H9 (cell line): ENCODE measurements at regions not wholly inside any gene's neighbourhood (a gene's known extent, or its start where the extent isn't known, plus 50 kb on each side); places are given as distances from the start of the nearest gene placed in this dataset.

Source experiments
- DNase-seq: peaks from one replicate; pipeline ENCODE4 v3.0.0-alpha.2; 2017
- H2AFZ ChIP-seq: one replicate; pipeline ENCODE4 v1.6.1; 2013; ENCODE audit warnings: mild to moderate bottlenecking, low read length, control low read depth, moderate library complexity
- H2AK5ac ChIP-seq: 2 replicates; pipeline ENCODE4 v1.6.1; 2013; ENCODE audit warnings: low read length, control low read depth, mixed read lengths; ENCODE audit not compliant: insufficient read length
- H2BK120ac ChIP-seq: one replicate; pipeline ENCODE4 v1.6.1; 2013; ENCODE audit warnings: low read depth, mild to moderate bottlenecking, low read length, control low read depth, inconsistent platforms; ENCODE audit not compliant: poor library complexity, severe bottlenecking
- H2BK12ac ChIP-seq: 2 replicates; pipeline ENCODE4 v1.6.1; 2013; ENCODE audit warnings: low read length, control low read depth, mixed read lengths, low read depth; ENCODE audit not compliant: insufficient read length
- H2BK15ac ChIP-seq: 2 replicates; pipeline ENCODE4 v1.6.1; 2013; ENCODE audit warnings: low read depth, low read length, control low read depth
- H2BK20ac ChIP-seq: one replicate; pipeline ENCODE4 v1.6.1; 2013; ENCODE audit warnings: low read depth, mild to moderate bottlenecking, low read length, control low read depth, inconsistent platforms; ENCODE audit not compliant: poor library complexity, severe bottlenecking
- H2BK5ac ChIP-seq: 2 replicates; pipeline ENCODE4 v1.6.1; 2013; ENCODE audit warnings: low read length, control low read depth, mixed read lengths; ENCODE audit not compliant: insufficient read length
- H3K14ac ChIP-seq: 2 replicates; pipeline ENCODE4 v1.6.1; 2013; ENCODE audit warnings: low read length, control low read depth; ENCODE audit not compliant: insufficient read depth
- H3K18ac ChIP-seq: 2 replicates; pipeline ENCODE4 v1.6.1; 2013; ENCODE audit warnings: low read depth, mild to moderate bottlenecking, mixed read lengths, low read length, control low read depth; ENCODE audit not compliant: insufficient read length
- H3K23ac ChIP-seq: 2 replicates; pipeline ENCODE4 v1.6.1; 2013; ENCODE audit warnings: low read length, control low read depth, mixed read lengths, low read depth; ENCODE audit not compliant: insufficient read length
- H3K23me2 ChIP-seq: 2 replicates; pipeline ENCODE4 v1.6.1; 2013; ENCODE audit warnings: low read depth, mild to moderate bottlenecking, mixed read lengths, low read length, control low read depth; ENCODE audit not compliant: insufficient read length, poor library complexity, severe bottlenecking
- H3K27ac ChIP-seq: 2 replicates; pipeline ENCODE4 v1.5.1; 2013; ENCODE audit warnings: low read length, control low read depth, mixed read lengths, low read depth; ENCODE audit not compliant: insufficient read length
- H3K27me3 ChIP-seq: 2 replicates; pipeline ENCODE4 v1.6.1; 2013; ENCODE audit warnings: low read length, control low read depth, inconsistent platforms; ENCODE audit not compliant: insufficient read depth
- H3K4ac ChIP-seq: 2 replicates; pipeline ENCODE4 v1.6.1; 2013; ENCODE audit warnings: low read depth, mild to moderate bottlenecking, control low read depth, inconsistent platforms, low read length, moderate library complexity
- H3K4me1 ChIP-seq: 2 replicates; pipeline ENCODE4 v1.6.1; 2013; ENCODE audit warnings: low read length, control low read depth, inconsistent platforms; ENCODE audit not compliant: insufficient read depth
- H3K4me2 ChIP-seq: 2 replicates; pipeline ENCODE4 v1.6.1; 2013; ENCODE audit warnings: low read length, control low read depth, mixed read lengths; ENCODE audit not compliant: insufficient read length, insufficient read depth
- H3K56ac ChIP-seq: 2 replicates; pipeline ENCODE4 v1.6.1; 2013; ENCODE audit warnings: low read depth, mild to moderate bottlenecking, mixed read lengths, low read length, control low read depth; ENCODE audit not compliant: insufficient read length
- H3K79me1 ChIP-seq: 2 replicates; pipeline ENCODE4 v1.6.1; 2013; ENCODE audit warnings: low read depth, mild to moderate bottlenecking, moderate library complexity, low read length, control low read depth, inconsistent platforms; ENCODE audit not compliant: insufficient read depth, poor library complexity, severe bottlenecking
- H3K79me2 ChIP-seq: 2 replicates; pipeline ENCODE4 v1.6.1; 2013; ENCODE audit warnings: low read length, control low read depth, inconsistent platforms; ENCODE audit not compliant: insufficient read depth
- H3K9ac ChIP-seq: 2 replicates; pipeline ENCODE4 v1.6.1; 2013; ENCODE audit warnings: low read length, control low read depth, mixed read lengths; ENCODE audit not compliant: insufficient read length; ENCODE audit errors: extremely low read depth
- H3K9me3 ChIP-seq: one replicate; pipeline ENCODE4 v1.6.1; 2013; ENCODE audit warnings: low read depth, low read length, inconsistent platforms; ENCODE audit not compliant: control insufficient read depth
- H3T11ph ChIP-seq: one replicate; pipeline ENCODE4 v1.6.1; 2013; ENCODE audit warnings: mild to moderate bottlenecking, low read length, control low read depth, inconsistent platforms
- H4K20me1 ChIP-seq: one replicate; pipeline ENCODE4 v1.6.1; 2013; ENCODE audit not compliant: control insufficient read depth, insufficient read length, insufficient read depth
- H4K5ac ChIP-seq: 2 replicates; pipeline ENCODE4 v1.6.1; 2013; ENCODE audit warnings: low read depth, mild to moderate bottlenecking, mixed read lengths, low read length, control low read depth; ENCODE audit not compliant: insufficient read length
- H4K8ac ChIP-seq: replicated peaks from 2 replicates; pipeline ENCODE4 v1.6.1; 2013; ENCODE audit warnings: low read length, control low read depth, mixed read lengths, low read depth; ENCODE audit not compliant: insufficient read length
- H4K91ac ChIP-seq: 2 replicates; pipeline ENCODE4 v1.6.1; 2013; ENCODE audit warnings: low read depth, mild to moderate bottlenecking, moderate library complexity, mixed read lengths, low read length, control low read depth; ENCODE audit not compliant: insufficient read length
- H3K27ac Mint-ChIP-seq, 3 experiments: 2 replicates in 2 of 3; 3 replicates in 1 of 3; pipeline ENCODE4 v1.8.0; 2020 to 2021; ENCODE audit warnings: mixed read lengths in 3 of 3, mild to moderate bottlenecking in 1 of 3, moderate library complexity in 1 of 3
- H3K27me3 Mint-ChIP-seq: 2 replicates; pipeline ENCODE4 v1.8.0; 2021; ENCODE audit warnings: low read depth, mild to moderate bottlenecking, moderate library complexity, mixed read lengths
- H3K36me3 Mint-ChIP-seq, 3 experiments: 2 replicates in 2 of 3; 3 replicates in 1 of 3; pipeline ENCODE4 v1.8.0; 2020 to 2021; ENCODE audit warnings: low read depth in 3 of 3, mixed read lengths in 3 of 3; ENCODE audit not compliant: insufficient read depth in 1 of 3
- H3K4me1 Mint-ChIP-seq, 2 experiments: 2 replicates each; pipeline ENCODE4 v1.8.0; 2020; ENCODE audit warnings: mixed read lengths in 2 of 2
- H3K4me3 Mint-ChIP-seq, 2 experiments: 2 replicates in 1 of 2; 3 replicates in 1 of 2; pipeline ENCODE4 v1.8.0; 2020 to 2021; ENCODE audit warnings: mild to moderate bottlenecking in 2 of 2, mixed read lengths in 2 of 2, moderate library complexity in 1 of 2
- H3K9me3 Mint-ChIP-seq, 2 experiments: 2 replicates in 1 of 2; 3 replicates in 1 of 2; pipeline ENCODE4 v1.8.0; 2020; ENCODE audit warnings: mild to moderate bottlenecking in 2 of 2, mixed read lengths in 2 of 2, moderate library complexity in 1 of 2
- CTCF ChIP-seq: fragments of 200-600 bp; sonication (generic); conservative IDR thresholded peaks from 3 replicates; pipeline ENCODE4 v1.8.0; 2021; ENCODE audit warnings: antibody characterized with exemption, mild to moderate bottlenecking
- WGBS: extraction: QIAGEN DNeasy Blood & Tissue Kit; methylation state at CpG from one replicate; pipeline ENCODE4 v1.1.7; 2013; ENCODE audit warnings: missing lambda C conversion rate, low lambda C conversion rate, mixed read lengths; ENCODE audit not compliant: insufficient read length; ENCODE audit errors: extremely low coverage; 5-methylcytosine and 5-hydroxymethylcytosine counted together

- H3K4ac ChIP-seq = no peak overlapping the region
- H3K14ac ChIP-seq = no peak overlapping the region
- H2AFZ ChIP-seq = no peak overlapping the region
- H3K23ac ChIP-seq = no peak overlapping the region
- no peak overlapping the region for H2AK5ac ChIP-seq
- H3K18ac ChIP-seq = peak overlapping the region; percentile 25
- Mint-ChIP-seq H3K36me3 (no peaks in the 10 kb centered on the region), H3K4me1 (no peaks in the 10 kb centered on the region), H3K9me3 (no peaks in the 10 kb centered on the region), H3K27ac (no peak overlapping the region), H3K27me3 (peaks cover 4% of the 10 kb centered on the region), H3K4me3 (no peak overlapping the region)
- H3K9me3 ChIP-seq = no peaks in the 10 kb centered on the region
- no peaks in the 10 kb centered on the region for H3K79me2 ChIP-seq
- H2BK120ac ChIP-seq = no peak overlapping the region
- no peak overlapping the region for H4K8ac ChIP-seq
- H4K91ac ChIP-seq = no peak overlapping the region
- no peak overlapping the region for H4K5ac ChIP-seq
- H3K4me2 ChIP-seq = no peak overlapping the region
- no peak overlapping the region for H3K56ac ChIP-seq
- no peak for DNase-seq
- H2BK20ac ChIP-seq = no peak overlapping the region
- WGBS = no CpG with 5 or more reads among the region's 1 CpG
- H3K23me2 ChIP-seq = no peaks in the 10 kb centered on the region
- no peak overlapping the region for H3T11ph ChIP-seq
- TF ChIP-seq CTCF = no peak
- H3K4me1 ChIP-seq = no peaks in the 10 kb centered on the region
- H3K79me1 ChIP-seq = no peaks in the 10 kb centered on the region
- H2BK15ac ChIP-seq = no peak overlapping the region
- no peak overlapping the region for H3K27ac ChIP-seq
- no peak overlapping the region for H2BK5ac ChIP-seq
- H4K20me1 ChIP-seq = no peaks in the 10 kb centered on the region
- no peak overlapping the region for H2BK12ac ChIP-seq
- H3K27me3 ChIP-seq = no peaks in the 10 kb centered on the region
- no peak overlapping the region for H3K9ac ChIP-seq
Observed at GRCh38 chr11:27816197-27816596, 115.9 kb upstream of the BDNF start.
